ENCODE measurements at regions not wholly inside any gene's neighbourhood (a gene's known extent, or its start where the extent isn't known, plus 50 kb on each side); places are given as distances from the start of the nearest gene placed in this dataset.

DNA sequence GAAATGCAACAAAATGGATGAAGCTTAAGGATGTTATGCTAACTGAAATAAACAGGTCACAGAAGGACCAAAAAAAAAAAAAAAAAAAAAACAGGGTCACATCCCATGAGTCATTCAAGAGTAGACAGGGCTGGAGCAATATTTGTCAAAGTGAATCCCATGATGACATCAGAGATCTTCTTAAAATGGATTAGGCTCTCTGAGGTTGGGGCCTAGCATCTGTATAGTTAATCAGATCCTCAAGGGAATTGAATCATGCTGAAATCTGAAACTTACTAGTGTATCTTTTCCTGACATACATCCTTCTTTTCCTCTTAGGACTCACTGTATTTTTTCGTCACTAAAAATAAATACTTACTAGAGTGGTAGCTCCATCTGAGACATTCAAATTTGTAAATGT is 380.6 kb upstream of the NXPH2 start:
- TF ChIP-seq, protein P1, sequence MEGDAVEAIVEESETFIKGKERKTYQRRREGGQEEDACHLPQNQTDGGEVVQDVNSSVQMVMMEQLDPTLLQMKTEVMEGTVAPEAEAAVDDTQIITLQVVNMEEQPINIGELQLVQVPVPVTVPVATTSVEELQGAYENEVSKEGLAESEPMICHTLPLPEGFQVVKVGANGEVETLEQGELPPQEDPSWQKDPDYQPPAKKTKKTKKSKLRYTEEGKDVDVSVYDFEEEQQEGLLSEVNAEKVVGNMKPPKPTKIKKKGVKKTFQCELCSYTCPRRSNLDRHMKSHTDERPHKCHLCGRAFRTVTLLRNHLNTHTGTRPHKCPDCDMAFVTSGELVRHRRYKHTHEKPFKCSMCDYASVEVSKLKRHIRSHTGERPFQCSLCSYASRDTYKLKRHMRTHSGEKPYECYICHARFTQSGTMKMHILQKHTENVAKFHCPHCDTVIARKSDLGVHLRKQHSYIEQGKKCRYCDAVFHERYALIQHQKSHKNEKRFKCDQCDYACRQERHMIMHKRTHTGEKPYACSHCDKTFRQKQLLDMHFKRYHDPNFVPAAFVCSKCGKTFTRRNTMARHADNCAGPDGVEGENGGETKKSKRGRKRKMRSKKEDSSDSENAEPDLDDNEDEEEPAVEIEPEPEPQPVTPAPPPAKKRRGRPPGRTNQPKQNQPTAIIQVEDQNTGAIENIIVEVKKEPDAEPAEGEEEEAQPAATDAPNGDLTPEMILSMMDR (conservative IDR thresholded peaks at IDR 0.05) = no peak
- Mint-ChIP-seq H3K4me1 (ENCODE audit: unreplicated experiment) (no peaks in the 10 kb centered on the region), H3K27ac (no peak overlapping the region), H3K4me3 (no peak overlapping the region), H3K36me3 (no peaks in the 10 kb centered on the region), H3K27me3 (no peaks in the 10 kb centered on the region), H3K9me3 (peaks cover 4% of the 10 kb centered on the region)
- DNase-seq (ENCODE audit: extremely low spot score, unreplicated experiment) = no peak

DNA sequence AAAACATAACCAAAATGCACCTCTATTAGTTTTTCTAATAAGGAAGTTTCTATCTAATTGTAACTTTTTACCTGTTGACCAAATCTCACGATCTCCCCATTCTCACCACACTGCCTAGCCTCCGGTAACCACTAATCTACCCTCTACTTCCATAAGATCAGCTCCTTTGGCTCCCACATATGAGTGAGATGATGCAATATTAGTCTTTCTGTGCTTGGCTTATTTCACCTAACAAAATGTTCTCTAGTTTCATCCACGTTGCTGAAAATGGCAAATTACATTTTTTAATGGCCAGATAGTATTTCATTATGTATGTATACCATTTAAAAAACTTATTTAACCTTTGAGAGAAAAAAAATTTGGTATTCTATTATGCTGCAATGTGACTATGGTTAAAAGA is 379.0 kb upstream of the NXPH2 start:
- Mint-ChIP-seq H3K36me3 (no peaks in the 10 kb centered on the region), H3K27ac (no peak overlapping the region), H3K4me1 (ENCODE audit: unreplicated experiment) (no peaks in the 10 kb centered on the region), H3K27me3 (no peaks in the 10 kb centered on the region), H3K4me3 (no peak overlapping the region), H3K9me3 (peaks cover 4% of the 10 kb centered on the region)
- no peak for DNase-seq (ENCODE audit: extremely low spot score, unreplicated experiment)
- TF ChIP-seq, protein P1 (conservative IDR thresholded peaks at IDR 0.05) = no peak

DNA sequence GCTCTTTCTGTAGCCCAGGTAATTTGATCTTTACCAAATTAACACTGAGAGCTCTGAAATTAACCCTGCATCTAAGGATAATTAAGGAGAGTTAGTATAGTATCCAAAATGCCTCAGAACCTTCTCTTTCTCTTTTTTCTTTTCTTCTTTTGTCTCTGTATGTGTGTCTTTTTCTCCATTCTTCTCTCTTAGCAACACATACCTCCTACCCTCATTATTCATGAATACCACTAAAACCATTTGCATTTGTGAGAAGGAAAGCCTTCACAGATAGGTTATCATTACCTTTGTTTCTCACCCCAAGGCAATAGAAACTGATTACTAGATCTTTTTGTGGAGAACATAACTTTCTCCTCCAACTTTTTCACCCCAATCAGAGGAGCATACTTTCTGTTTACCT is 376.5 kb upstream of the NXPH2 start:
- no peaks in the 10 kb centered on the region for H3K4me1 Mint-ChIP-seq (ENCODE audit: unreplicated experiment)
- H3K27ac Mint-ChIP-seq = no peak overlapping the region
- no peak overlapping the region for H3K4me3 Mint-ChIP-seq
- H3K36me3 Mint-ChIP-seq = no peaks in the 10 kb centered on the region
- DNase-seq (ENCODE audit: extremely low spot score, unreplicated experiment) = no peak
- no peaks in the 10 kb centered on the region for H3K27me3 Mint-ChIP-seq
- no peaks in the 10 kb centered on the region for H3K9me3 Mint-ChIP-seq
- TF ChIP-seq, protein P1 (conservative IDR thresholded peaks at IDR 0.05) = no peak

GRCh38 chr2:139155991-139156390 is 375.8 kb upstream of the NXPH2 start:
- H3K27ac Mint-ChIP-seq = no peak overlapping the region
- H3K36me3 Mint-ChIP-seq = no peaks in the 10 kb centered on the region
- no peaks in the 10 kb centered on the region for H3K9me3 Mint-ChIP-seq

GRCh38 chr2:139142252-139142880 is 362.2 kb upstream of the NXPH2 start:
- Mint-ChIP-seq H3K36me3 (no peaks in the 10 kb centered on the region), H3K27ac (no peak overlapping the region), H3K4me1 (ENCODE audit: unreplicated experiment) (no peaks in the 10 kb centered on the region), H3K27me3 (peaks cover 3% of the 10 kb centered on the region), H3K4me3 (no peak overlapping the region), H3K9me3 (no peaks in the 10 kb centered on the region)
- TF ChIP-seq, protein P1 (conservative IDR thresholded peaks at IDR 0.05) = no peak
- no peak for DNase-seq (ENCODE audit: extremely low spot score, unreplicated experiment)

More at GRCh38 chr2:139155991-139156390, 375.8 kb upstream of the NXPH2 start:
- TF ChIP-seq, protein P1 (conservative IDR thresholded peaks at IDR 0.05) = no peak
- no peak for DNase-seq (ENCODE audit: extremely low spot score, unreplicated experiment)
- Mint-ChIP-seq H3K4me3 (no peak overlapping the region), H3K4me1 (ENCODE audit: unreplicated experiment) (no peaks in the 10 kb centered on the region), H3K27me3 (no peaks in the 10 kb centered on the region)

GRCh38 chr2:139124271-139124670 is 344.1 kb upstream of the NXPH2 start:
- no peak for DNase-seq (ENCODE audit: extremely low spot score, unreplicated experiment)
- TF ChIP-seq, protein P1 (conservative IDR thresholded peaks at IDR 0.05) = no peak
- no peak overlapping the region for H3K4me3 Mint-ChIP-seq
- no peaks in the 10 kb centered on the region for H3K36me3 Mint-ChIP-seq
- H3K27ac Mint-ChIP-seq = no peak overlapping the region
- no peaks in the 10 kb centered on the region for H3K27me3 Mint-ChIP-seq
- no peaks in the 10 kb centered on the region for H3K4me1 Mint-ChIP-seq (ENCODE audit: unreplicated experiment)
- peaks cover 7% of the 10 kb centered on the region for H3K9me3 Mint-ChIP-seq

Measured in type B pancreatic cell (in vitro differentiated cells).